Kidney epithelial cell (primary cell): ENCODE measurements at regions not wholly inside any gene's neighbourhood (a gene's known extent, or its start where the extent isn't known, plus 50 kb on each side); places are given as distances from the start of the nearest gene placed in this dataset.

Experiments used
- DNase-seq: peaks from one replicate; pipeline ENCODE4 v3.0.0-alpha.2; 2010; ENCODE audit warnings: low read depth
- H3K27me3 ChIP-seq: 2 replicates; pipeline ENCODE4 v1.6.0; 2011; ENCODE audit warnings: low read length; ENCODE audit not compliant: control insufficient read depth, insufficient read depth
- H3K36me3 ChIP-seq: 2 replicates; pipeline ENCODE4 v1.5.1; 2011; ENCODE audit warnings: low read length; ENCODE audit not compliant: control insufficient read depth, insufficient read depth
- H3K4me3 ChIP-seq: 2 replicates; pipeline ENCODE4 v1.5.1; 2011; ENCODE audit warnings: low read depth, mild to moderate bottlenecking, control low read depth, low read length
- CTCF ChIP-seq: IDR thresholded peaks from 2 replicates; pipeline ENCODE4 v1.5.1; 2011; ENCODE audit warnings: mild to moderate bottlenecking, moderate library complexity, low read length, control low read depth, inconsistent platforms; ENCODE audit not compliant: insufficient read depth, poor library complexity, severe bottlenecking

DNA sequence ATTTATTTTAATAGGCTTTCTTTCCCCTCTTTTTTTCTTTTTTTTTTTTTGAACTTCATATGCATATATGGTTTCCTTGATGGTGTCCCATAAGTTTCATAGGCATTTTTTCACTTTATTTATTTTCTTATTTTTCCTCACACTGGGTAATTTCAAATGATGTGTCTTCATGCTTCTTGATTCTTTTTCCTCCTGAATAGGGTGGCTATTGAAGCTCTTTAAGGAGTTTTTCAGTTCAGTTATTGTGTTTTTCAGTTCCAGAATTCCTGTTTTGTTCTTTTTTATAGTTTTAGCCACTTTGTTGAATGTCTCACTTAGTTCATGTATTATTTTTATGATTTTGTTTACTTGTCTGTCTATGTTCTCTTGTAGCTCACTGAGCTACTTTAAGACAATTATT is 273.2 kb downstream of the NFKBIZ start:
- Histone ChIP-seq H3K36me3 (no peaks in the 10 kb centered on the region), H3K4me3 (no peak overlapping the region), H3K27me3 (no peaks in the 10 kb centered on the region)
- TF ChIP-seq CTCF: no peak
- DNase-seq: no peak

GRCh38 chr3:102123590-102124190 is 274.4 kb downstream of the NFKBIZ start:
- TF ChIP-seq CTCF: no peak
- Histone ChIP-seq H3K36me3 (no peaks in the 10 kb centered on the region), H3K4me3 (no peak overlapping the region), H3K27me3 (no peaks in the 10 kb centered on the region)
- no peak for DNase-seq

- no peaks in the 10 kb centered on the region for H3K27me3 ChIP-seq
- no peak for TF ChIP-seq CTCF
- no peak overlapping the region for H3K4me3 ChIP-seq
- no peaks in the 10 kb centered on the region for H3K36me3 ChIP-seq
- no peak for DNase-seq
Observed at GRCh38 chr3:102124282-102124681, 275.0 kb downstream of the NFKBIZ start.

DNA sequence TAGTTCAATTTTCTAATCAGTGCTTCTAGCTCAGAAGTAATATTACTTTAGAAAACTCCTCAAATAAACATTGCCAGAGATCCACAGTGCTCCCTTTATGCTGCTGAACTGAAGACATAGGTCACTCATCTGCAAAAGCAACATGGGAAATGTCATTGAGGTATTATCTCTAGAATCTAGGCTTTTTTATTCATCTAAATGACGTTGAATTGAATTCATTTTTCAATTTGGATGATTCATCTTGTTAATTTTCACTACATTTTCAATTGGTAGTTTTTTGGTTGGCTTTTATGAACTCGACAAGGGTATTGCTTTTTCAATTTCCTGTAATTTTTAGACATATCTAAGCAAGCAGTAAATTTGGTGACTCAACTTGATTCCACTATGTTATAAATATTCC is 275.4 kb downstream of the NFKBIZ start:
- H3K4me3 ChIP-seq: no peak overlapping the region
- no peak for TF ChIP-seq CTCF
- no peaks in the 10 kb centered on the region for H3K36me3 ChIP-seq
- no peaks in the 10 kb centered on the region for H3K27me3 ChIP-seq
- DNase-seq: no peak

- Histone ChIP-seq H3K36me3 (no peaks in the 10 kb centered on the region), H3K4me3 (no peak overlapping the region), H3K27me3 (no peaks in the 10 kb centered on the region)
- TF ChIP-seq CTCF: no peak
- no peak for DNase-seq
Observed at GRCh38 chr3:102125197-102125993, 276.1 kb downstream of the NFKBIZ start.
